A673 (cell line): ENCODE measurements at regions not wholly inside any gene's neighbourhood (a gene's known extent, or its start where the extent isn't known, plus 50 kb on each side); places are given as distances from the start of the nearest gene placed in this dataset.

Experiments used
- BruUV-seq: library from RNA; stranded (reverse); fragments of 400-500 nt; replicated peaks from 2 replicates; lab custom pipeline; 2021; lab: Mats Ljungman, UMichigan
- CTCF ChIA-PET: fragments of 300-600 bp; sonication (Branson Sonifier 250); formaldehyde crosslinking; loops from one replicate; lab custom pipeline; 2022; ENCODE audit warnings: antibody characterized with exemption; lab: Charles Lee
- POLR2A ChIA-PET: fragments of 300-600 bp; sonication (Branson Sonifier 250); formaldehyde crosslinking; loops from one replicate; lab custom pipeline; 2022; ENCODE audit warnings: antibody characterized with exemption; ENCODE audit not compliant: low non-redundant PET; lab: Charles Lee
- DNase-seq: peaks from one replicate; pipeline ENCODE4 v3.0.0-alpha.2; 2015; ENCODE audit warnings: low spot score
- H3K27ac ChIP-seq: fragments of 200-600 bp; sonication (generic); 2 replicates; pipeline ENCODE4 v1.5.1; 2016; ENCODE audit warnings: mixed run types, low read depth, mild to moderate bottlenecking, mixed read lengths, antibody characterized with exemption, low read length; ENCODE audit not compliant: poor library complexity, severe bottlenecking
- H3K27me3 ChIP-seq: fragments of 200-600 bp; sonication (generic); replicated peaks from 2 replicates; pipeline ENCODE4 v1.6.1; 2017; ENCODE audit warnings: mixed run types, low read depth, mild to moderate bottlenecking, mixed read lengths, antibody characterized with exemption, low read length; ENCODE audit not compliant: insufficient read depth, poor library complexity
- H3K36me3 ChIP-seq: fragments of 200-600 bp; sonication (generic); 2 replicates; pipeline ENCODE4 v1.6.1; 2016; ENCODE audit warnings: mixed run types, mild to moderate bottlenecking, mixed read lengths, antibody characterized with exemption, low read length; ENCODE audit not compliant: insufficient read depth, poor library complexity, severe bottlenecking
- H3K4me1 ChIP-seq: fragments of 200-600 bp; sonication (generic); 2 replicates; pipeline ENCODE4 v1.6.1; 2017; ENCODE audit warnings: mixed run types, mild to moderate bottlenecking, mixed read lengths, antibody characterized with exemption, low read length; ENCODE audit not compliant: insufficient read depth, poor library complexity, severe bottlenecking
- H3K4me3 ChIP-seq: fragments of 200-600 bp; sonication (generic); 2 replicates; pipeline ENCODE4 v1.5.1; 2016; ENCODE audit warnings: low read depth, mixed run types, mild to moderate bottlenecking, mixed read lengths, low read length; ENCODE audit not compliant: poor library complexity, severe bottlenecking
- H3K9me3 ChIP-seq: fragments of 200-600 bp; sonication (generic); 2 replicates; pipeline ENCODE4 v1.6.1; 2016; ENCODE audit warnings: mixed run types, low read depth, mild to moderate bottlenecking, mixed read lengths, antibody characterized with exemption, low read length; ENCODE audit not compliant: poor library complexity, severe bottlenecking
- CTCF ChIP-seq: fragments of 300-800, 200-600 bp; sonication (generic); conservative IDR thresholded peaks from 2 replicates; pipeline ENCODE4 v1.5.1; 2017; ENCODE audit warnings: low read depth, mild to moderate bottlenecking, antibody characterized with exemption, low read length, moderate library complexity, mixed read lengths
- EZH2 ChIP-seq: fragments of 200-600 bp; sonication (generic); IDR thresholded peaks from 2 replicates; pipeline ENCODE4 v1.6.1; 2017; ENCODE audit warnings: borderline replicate concordance, low read depth, mild to moderate bottlenecking, mixed read lengths, antibody characterized with exemption, low read length; ENCODE audit not compliant: poor library complexity, severe bottlenecking
- intact Hi-C: fragments of 100-400 bp; cut with micrococcal nuclease; formaldehyde crosslinking; loops from one replicate; pipeline ENCODE4 v1.10.0; 2022; ENCODE audit not compliant: unreplicated experiment

- BruUV-seq: no TSS peak
- ChIA-PET CTCF (no interaction called here), POLR2A (no interaction called here)
- Histone ChIP-seq H3K9me3 (no peaks in the 10 kb centered on the region), H3K27ac (no peak overlapping the region), H3K4me1 (no peaks in the 10 kb centered on the region), H3K27me3 (peaks cover 18% of the 10 kb centered on the region), H3K36me3 (no peaks in the 10 kb centered on the region), H3K4me3 (no peak overlapping the region)
- DNase-seq: no peak
- intact Hi-C loops: no loop called here
- no peak for TF ChIP-seq EZH2
- no peak for TF ChIP-seq CTCF
These were observed 53.2 kb upstream of the SLCO4A1 start for GRCh38 chr20:62589150-62589498.

- intact Hi-C loops: no loop called here
- Histone ChIP-seq H3K4me3 (no peak overlapping the region), H3K4me1 (no peaks in the 10 kb centered on the region), H3K9me3 (no peaks in the 10 kb centered on the region), H3K36me3 (no peaks in the 10 kb centered on the region), H3K27me3 (peaks cover 19% of the 10 kb centered on the region), H3K27ac (no peak overlapping the region)
- CTCF ChIA-PET: no interaction called here
- TF ChIP-seq CTCF (no peak), EZH2 (no peak)
- POLR2A ChIA-PET: no interaction called here
- BruUV-seq: no TSS peak
- DNase-seq: no peak
These were observed 52.6 kb upstream of the SLCO4A1 start for GRCh38 chr20:62589720-62590119.

GRCh38 chr20:62590309-62591121, 51.8 kb upstream of the SLCO4A1 start:
- intact Hi-C loops: no loop called here
- BruUV-seq: no TSS peak
- no peak overlapping the region for H3K27ac ChIP-seq

More at GRCh38 chr20:62590309-62591121, 51.8 kb upstream of the SLCO4A1 start:
- no peaks in the 10 kb centered on the region for H3K9me3 ChIP-seq
- no peaks in the 10 kb centered on the region for H3K36me3 ChIP-seq
- ChIA-PET POLR2A (no interaction called here), CTCF (no interaction called here)
- DNase-seq: no peak
- TF ChIP-seq CTCF: no peak
- TF ChIP-seq EZH2: no peak
- H3K27me3 ChIP-seq: peaks cover 27% of the 10 kb centered on the region
- peaks cover 2% of the 10 kb centered on the region for H3K4me1 ChIP-seq
- H3K4me3 ChIP-seq: no peak overlapping the region
